GM21786 (cell line): ENCODE measurements at regions not wholly inside any gene's neighbourhood (a gene's known extent, or its start where the extent isn't known, plus 50 kb on each side); places are given as distances from the start of the nearest gene placed in this dataset.
"Not testable (repeated sequence)": the region's sequence is repeated elsewhere in the genome, so short reads cannot be mapped to it uniquely, and the experiment has no call there.

Source experiments
- ATAC-seq: cut with Tn5 transposase; IDR thresholded peaks from one replicate; pipeline ENCODE4 v1.9.1; 2021; ENCODE audit not compliant: unreplicated experiment

DNA sequence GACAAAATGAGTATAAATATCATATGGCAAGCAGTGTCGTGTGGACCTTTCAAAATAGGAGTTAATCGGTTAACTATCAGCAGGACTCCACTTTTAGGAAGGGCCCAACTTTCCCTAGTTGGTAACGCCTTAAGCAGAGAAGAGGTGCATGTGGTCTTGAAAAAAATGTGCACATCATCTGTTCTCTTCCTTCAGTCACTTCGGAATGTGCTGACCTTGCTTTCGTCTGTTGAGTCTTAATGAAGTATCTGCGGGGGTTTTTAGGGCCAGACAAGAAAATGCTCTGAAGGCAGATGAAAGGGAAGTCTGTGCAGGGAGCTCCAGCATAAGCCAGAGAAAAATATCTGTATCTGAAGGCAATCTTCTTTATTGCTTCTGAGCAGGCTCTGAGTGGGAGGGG is 185.2 kb downstream of the AEBP2 start:
- no peak for ATAC-seq

DNA sequence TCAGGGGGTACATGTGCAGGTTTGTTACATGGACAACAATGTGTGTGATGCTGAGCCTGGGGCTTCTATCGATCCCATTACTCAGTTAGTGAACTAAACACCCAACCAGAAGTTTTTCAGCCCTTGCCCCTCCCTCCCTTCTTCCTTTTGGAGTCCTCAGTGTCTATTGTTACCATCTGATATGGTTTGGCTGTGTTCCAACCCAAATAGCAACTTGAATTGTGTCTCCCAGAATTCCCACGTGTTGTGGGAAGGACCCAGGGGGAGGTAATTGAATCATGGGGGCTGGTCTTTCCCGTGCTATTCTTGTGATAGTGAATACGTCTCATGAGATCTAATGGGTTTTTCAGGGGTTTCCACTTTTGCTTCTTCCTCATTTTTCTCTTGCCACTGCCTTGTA is 186.3 kb downstream of the AEBP2 start:
- not testable (repeated sequence) for ATAC-seq

DNA sequence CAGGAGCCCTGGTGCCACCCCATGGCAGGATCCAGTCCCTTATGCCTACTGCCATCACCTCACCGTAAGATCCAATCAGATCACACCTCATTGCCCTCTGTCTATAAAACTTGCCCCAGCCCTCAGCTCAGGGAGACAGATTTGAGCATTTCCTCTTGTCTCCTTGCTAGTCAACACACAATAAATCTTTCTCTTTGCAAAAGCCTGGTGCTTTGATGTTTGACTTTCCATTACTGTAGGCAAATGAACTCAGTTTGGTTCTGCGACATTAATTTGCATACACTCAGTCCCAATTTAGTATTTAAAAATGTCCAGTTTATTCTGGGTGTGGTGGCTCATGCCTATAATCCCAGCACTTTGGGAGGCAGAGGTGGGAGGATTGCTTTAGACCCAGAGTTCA is 188.4 kb downstream of the AEBP2 start:
- ATAC-seq, result no peak

DNA sequence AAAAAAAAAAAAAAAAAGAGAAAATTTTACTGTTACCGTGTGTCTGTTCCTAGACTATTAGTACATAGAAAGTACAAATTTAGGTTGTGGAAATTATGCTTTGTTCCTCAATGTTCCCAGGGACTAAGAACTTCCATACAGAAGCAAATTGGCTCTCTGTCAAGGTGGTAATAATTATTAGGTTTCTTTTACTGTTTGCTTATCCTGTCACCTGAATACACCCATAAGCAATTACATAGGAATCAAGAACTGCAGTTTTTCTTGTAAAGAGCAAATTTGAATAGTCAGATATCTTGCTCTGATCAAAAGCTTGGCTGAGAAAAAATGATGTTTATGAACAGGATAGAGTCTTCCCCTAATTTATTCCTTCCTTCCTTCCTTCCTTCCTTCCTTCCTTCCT is 191.2 kb downstream of the AEBP2 start:
- no peak for ATAC-seq

DNA sequence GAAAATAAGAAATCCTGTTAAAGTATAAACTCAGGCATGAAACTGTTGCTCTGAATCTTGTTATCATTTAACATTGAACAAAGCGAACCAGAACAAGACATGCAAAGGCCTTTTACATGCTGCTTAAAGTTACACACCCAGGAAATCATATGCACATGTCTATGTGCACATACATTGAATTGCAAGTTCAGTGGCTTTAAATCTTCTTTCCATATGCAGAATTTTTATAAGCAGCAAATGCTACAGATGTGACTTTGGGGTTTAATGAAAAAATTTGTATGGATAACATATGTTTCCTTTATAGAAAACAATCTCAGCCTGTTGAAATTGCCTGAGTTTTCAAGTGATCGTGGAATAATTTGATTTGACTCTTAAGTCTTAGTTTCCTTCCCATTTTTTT is 193.9 kb downstream of the AEBP2 start:
- no peak for ATAC-seq

DNA sequence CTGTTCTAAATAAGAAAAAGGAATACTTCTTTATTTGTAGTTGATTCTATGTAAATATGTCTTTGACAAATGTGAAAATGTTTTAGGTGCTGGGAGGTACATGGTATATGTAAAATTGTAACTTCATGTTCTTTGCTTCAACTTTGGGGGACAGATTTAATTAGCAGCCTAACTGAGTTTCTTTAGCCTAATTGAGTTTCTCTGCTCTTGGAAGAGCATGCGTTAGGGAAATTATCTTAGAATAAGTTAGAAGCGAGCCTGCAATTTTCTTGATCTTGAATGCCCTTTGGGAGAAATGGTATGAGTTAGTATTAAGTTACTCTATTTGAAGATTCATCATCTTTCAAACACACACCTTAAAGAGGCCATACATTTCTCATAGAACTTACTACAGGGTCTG is 194.3 kb downstream of the AEBP2 start:
- ATAC-seq, result no peak

DNA sequence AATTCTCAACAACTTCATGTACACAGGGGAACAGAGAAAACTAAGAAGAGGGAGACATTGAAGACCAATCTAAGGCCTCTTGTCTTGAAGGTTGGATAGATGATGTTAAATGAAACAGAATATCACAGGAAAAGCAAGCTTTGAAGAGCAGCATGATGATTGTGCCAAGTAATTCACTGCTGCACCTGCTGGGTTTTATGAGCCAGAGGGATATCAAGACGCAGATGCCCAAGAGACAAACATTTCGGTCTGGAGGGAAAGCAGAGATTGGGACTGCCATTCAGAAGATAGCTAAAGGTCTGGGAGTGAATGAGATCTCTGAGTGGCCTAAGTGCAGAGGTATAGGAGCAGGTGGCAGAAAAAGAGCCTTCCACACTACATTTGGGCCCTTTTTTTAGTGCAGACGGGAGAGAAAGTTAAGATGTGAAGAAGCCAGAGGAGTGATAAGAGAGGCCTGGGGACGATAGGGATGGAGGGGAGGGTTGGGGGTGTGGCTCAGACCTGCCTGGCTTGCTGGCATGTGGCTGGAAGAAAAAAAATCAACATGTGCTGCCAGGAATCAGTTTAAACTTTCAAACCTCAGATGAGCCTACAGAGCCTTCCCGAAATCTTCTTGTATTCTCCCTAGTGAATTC is 200.6 kb downstream of the AEBP2 start:
- no peak for ATAC-seq

DNA sequence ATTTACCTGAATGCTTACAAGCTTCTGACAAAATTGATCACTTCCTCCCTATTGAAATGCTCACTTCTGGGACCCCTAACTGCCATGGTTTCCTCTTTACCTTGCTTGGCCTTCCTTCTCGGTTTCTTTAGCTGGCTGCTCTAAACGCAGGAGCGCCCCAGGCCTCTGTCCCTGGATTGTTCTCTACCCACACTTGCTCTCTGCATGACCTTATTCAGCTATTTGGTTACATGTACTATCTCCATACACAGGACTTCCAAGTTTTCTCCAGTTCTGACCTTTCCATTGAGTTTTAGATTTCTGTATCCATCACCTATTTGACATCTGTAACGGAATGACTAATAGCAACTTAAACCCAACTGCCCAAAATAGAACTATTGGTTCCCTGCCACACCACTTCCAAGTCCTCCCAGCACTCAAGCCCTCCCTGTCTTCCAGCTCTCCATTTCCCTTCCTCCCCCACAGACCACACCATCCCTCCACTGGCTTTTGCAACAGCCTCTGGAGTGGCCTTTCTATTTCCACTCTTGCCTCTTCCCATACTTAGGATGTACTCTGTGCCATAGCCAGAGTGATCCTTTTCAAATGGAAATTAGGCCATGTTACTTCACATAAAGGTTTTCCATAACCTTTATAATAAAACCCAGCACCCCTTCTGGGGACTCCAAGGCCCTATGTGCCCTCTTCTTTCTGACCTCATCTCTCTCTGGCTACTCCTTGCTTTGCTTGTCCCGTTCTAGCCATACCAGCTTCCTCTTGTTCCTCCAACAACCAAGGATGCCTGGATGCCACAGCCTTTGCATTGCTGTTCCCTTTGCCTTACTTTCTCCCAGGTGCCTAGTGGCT is 202.2 kb downstream of the AEBP2 start:
- no peak for ATAC-seq

DNA sequence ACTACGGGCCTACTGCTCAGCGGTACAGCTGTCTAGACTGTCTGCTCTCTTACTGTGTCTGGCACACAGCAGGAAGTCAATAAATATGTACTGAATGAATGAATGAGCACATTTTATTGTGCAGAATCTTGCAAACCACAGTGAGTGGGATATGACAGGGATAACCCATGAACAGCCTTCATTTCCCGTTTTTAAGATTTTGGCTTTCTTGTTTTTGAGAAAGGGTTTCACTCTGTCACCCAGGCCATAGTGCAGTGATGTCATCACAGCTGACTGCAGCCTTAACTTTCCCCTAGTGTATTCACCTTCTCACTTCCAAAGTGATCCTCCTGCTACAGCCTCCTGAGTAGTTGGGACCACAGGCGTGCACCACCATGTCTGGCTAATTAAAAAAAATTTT is 203.1 kb downstream of the AEBP2 start:
- ATAC-seq, result no peak

DNA sequence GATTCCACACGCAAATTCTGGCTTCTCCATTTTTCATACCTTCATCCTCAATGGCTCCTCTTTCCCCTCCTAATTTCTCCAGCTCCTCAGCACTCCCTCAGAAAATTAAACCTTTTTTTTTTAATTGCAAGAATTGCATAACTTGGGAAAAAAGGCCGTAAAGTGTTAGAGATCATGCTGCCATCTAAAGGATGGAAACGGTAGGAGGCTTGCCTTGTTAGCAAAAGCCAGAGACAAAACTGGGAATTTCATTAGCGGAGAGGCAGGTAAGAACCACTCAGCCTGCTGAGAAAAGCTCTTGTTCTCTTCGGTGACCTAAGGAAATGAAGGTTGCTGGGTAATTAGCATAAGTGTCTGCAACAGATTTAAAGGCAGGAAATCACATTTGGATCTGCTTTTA is 204.3 kb downstream of the AEBP2 start:
- ATAC-seq, result no peak

DNA sequence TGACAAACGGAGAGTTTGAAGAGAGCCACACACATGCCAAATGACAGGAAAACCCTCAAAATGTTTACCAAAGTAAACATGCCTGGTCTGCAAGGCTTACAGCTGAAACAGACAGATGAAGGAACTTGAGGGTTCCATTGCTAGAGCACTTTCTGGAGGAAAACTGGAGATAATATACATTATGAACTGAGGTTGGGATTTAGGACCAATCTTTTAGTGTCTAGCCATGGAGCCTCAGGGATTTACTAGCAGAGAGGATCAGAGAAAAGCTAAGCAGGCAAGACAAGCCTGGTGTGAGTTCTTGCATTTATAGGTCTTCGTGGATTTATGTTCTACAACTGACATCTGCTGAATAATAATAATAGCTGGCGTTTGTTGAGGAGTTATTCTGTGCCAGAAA is 205.3 kb downstream of the AEBP2 start:
- ATAC-seq, result no peak

DNA sequence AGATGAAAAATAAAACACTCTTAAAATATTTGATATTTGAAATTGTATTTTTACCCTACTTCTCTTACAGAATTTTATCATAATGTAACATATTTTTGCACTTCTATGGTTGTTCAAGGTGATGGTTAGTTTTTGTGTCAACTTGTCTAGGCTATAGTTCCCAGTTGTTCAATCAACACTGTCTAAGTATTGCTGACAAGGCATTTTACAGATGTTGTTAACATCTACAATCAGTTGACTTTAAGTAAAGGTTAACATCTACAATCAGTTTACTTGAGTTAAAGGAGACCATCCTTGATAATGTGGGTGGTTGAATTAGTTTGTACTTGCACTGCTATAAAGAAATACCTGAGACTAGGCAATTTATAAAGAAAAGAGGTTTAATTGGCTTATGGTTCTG is 206.5 kb downstream of the AEBP2 start:
- no peak for ATAC-seq

DNA sequence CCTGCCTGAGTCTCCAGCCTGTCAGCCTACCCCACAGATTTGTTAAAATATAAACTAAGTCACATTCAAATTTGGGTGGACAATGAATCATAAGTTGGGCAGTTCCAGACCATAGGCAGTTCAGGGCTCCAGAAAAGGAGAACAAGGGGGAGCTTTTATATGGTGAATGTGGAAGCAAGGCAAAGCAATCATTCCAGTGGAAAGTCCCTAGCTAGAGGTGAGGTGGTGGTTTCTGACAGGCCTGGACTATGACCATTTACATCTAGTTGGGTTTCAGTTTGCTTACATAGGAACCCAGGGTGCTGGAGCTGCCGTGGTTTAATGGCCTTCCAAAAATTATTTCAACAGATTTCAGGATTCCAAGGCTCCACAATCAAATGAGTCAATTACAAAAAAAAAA is 207.3 kb downstream of the AEBP2 start:
- no peak for ATAC-seq

DNA sequence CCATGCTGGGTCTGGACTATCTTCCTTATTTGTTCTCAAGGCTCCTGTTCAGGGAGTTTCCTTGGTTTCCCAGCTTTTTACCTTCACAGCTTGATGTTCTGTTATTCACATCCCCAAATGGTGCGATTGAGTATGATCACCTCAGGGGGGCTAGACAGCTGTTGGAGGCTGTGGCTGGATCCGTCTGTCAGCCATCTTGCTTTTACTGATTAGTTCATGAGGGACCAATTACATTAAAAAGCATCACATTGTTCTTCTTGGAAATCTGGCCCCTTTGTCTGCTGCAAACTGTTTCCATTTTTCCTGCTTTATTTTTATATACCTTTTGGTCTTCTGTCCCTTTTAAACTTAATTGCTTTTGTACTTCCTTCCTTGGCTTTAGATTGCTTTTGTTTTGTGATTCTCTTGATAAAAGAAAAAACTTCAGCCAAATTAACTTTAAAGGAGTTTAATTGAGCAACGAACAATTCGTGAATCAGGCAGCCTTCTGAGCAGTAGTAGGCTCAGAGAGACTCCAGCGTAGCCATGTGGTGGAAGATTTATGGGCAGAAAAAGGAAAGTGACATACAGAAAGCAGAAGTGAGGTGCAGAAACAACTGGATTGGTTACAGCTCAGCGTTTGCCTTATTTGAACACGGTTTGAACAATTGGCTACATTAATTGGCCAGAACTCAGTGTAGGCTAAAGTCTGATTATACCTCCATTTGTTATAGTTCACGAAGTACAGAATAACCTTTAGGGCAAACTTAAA is 208.7 kb downstream of the AEBP2 start:
- no peak for ATAC-seq

DNA sequence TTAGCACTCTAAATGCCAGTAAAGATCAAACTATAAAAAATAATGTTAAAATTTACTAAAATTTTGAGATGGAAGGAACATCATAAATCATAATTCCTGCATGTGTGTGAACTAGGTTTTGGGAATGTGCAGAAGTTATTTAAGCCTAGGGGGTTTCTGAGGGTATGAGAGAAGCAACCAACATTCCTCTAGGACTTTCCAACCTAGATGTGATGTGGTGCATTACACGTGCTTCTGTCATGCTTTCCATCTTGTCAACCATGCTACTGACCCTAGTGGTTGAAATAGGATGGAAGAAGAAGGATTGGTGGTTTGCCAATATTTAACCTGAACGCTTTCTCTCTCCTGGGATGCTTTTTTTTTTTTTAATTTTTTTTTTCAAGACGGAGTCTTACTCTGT is 209.3 kb downstream of the AEBP2 start:
- ATAC-seq, result no peak

DNA sequence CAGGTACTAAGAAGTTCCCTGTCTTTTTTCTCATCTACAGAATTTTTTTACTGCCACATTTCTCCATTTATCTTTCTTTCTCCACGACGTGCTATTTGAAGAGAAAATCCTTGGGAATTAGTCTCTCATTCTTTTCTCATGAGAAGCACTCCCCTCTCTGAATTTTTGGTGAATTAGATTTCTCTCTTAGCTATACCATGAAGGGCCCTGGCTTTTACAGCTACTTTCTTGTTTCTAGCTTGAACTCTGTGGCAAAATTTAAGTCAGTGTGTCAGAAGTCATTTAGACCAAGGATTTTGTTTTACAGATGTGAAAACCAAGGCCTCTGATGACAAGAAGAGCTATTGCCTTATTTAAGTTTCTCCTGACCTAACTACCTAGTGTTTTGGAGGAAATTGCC is 213.1 kb downstream of the AEBP2 start:
- no peak for ATAC-seq

DNA sequence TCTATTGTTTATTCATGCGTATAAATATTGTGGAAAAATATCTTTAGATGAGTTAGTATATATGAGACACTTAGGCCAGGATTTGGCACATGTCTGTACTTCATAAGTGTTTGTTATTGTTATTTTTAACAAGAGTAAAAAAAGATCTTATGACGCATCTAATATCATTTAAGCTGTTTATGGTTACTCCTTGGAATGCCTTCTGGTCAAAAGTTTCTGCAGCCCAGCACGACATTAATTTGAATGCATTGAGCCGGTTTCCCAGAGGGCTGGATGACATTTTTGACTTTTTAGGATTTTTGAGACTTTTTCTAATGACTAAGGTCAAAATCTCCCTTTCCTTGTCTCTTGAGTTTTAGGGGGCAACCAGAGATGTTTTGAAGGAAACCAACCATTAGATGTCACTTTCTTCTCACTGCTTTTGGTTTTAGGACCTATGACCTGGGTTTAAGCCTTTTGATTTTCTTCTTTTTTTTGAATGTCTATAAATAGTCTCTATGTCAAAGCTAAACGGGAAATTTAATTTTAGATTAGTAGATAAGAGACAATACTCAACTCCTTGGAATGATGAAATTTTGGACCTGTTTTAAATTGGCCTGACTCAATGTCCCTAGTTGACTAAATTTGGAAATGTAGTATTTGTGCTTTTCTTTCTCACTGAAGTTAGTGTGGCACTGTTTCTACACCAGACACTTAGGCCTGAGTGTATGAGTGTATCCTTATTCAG is 215.5 kb downstream of the AEBP2 start:
- no peak for ATAC-seq

DNA sequence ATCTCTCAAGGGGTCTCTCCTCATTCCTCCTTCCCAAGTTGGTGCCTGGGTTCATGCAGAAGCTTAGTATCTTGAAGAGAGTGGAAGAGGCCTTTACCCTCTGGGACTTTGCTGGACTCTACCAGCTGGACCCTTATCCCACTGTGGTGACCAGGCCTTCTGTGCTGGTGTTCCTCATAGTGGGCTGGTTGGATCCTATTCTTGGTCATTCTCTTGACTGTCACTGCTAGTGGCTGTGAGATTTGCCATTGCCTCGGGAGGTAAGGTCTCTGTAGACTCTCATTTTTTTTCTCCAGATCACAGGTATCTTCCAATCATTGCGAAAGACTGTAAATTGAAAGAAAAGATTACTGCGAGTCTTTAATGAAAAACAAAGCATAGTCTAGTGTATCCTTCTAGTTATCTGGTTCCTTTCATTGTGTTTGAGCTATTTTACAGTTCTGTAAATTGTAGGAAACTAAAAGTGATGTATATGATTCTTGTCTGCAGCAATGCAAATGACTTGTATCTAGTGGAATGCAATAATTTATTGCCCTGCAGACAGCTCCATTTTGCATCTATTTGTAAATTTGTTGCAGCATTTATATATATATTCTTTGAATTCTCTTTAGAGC is 217.9 kb downstream of the AEBP2 start:
- ATAC-seq, result no peak

DNA sequence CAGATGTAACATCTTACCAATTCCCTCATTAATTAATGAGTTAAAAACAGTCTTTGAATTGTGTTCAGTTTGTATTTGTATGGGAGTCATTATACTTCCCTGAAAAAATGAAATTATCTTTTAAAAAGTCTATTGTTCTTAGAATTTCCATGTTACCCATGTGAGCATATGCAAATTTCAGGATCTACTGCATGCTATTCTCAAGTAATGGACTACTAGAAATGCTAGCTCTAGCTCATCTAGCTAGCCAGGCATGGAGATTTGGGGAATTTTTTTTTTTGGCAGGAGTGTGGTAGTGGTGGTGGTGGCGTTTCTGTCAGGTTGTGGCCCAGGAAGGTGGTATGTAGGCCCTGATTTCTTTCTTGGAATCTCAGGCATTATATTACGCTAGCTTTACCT is 218.4 kb downstream of the AEBP2 start:
- no peak for ATAC-seq

DNA sequence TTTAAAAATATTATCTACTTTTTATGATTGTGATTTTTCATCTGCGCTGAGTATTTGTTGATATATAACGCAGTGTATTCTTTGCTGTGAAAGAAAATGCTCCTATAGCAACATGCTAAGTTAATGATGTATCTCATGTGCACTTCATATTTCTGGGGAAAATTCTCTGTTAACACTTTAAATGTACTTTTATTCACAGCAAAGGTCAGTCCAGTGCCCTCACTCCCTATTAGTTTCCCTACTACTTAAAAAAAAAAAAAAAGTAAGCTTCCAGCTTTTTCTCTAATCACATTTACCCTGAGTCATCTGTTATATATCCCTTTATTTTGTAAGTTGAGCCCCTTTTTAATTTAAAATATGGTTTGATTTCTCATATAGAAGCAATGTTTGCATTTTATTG is 219.8 kb downstream of the AEBP2 start:
- no peak for ATAC-seq

DNA sequence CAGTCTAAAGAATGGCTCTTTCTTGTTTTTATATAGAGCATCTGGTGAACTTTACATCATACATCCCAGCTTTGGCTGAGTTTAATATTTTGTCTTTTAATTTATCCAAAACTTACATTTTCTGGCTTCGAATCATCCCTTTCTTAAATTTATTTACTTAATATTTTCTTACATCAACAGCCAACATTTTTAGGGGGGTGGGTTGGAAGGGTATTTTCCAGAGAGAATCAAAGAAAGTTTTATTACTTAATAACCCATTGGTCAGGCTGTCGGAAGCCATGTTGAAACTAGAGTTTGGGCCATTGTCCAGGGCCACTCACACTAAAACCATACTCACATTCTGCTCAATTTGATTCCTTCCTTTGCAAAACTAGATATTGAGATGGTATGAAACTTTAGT is 220.2 kb downstream of the AEBP2 start:
- ATAC-seq, result no peak
